ENCODE measurements at regions not wholly inside any gene's neighbourhood (a gene's known extent, or its start where the extent isn't known, plus 50 kb on each side); places are given as distances from the start of the nearest gene placed in this dataset.
"Not testable (repeated sequence)": the region's sequence is repeated elsewhere in the genome, so short reads cannot be mapped to it uniquely, and the experiment has no call there.

DNA sequence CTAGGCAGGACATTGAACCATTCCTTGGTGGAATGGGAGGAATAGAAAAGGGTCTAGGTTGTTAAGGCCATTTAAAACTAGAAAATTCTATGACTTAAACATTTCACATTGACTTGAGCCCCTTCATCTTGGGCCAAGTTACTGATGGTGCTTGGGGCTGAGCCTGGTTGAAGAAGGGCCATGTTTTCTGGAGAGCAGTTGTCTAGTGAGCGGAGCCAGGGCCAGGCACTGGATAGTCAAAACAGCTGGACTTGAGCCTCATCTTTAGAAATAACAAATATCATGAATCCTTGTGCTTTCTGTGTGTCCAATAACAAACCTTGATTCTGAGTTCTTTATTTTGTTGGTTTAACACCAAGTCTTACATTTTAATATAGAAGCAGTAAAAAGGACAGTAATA lies 134.6 kb upstream of the TCF21 start:
- DNase-seq (ENCODE audit: low spot score) = no peak

DNA sequence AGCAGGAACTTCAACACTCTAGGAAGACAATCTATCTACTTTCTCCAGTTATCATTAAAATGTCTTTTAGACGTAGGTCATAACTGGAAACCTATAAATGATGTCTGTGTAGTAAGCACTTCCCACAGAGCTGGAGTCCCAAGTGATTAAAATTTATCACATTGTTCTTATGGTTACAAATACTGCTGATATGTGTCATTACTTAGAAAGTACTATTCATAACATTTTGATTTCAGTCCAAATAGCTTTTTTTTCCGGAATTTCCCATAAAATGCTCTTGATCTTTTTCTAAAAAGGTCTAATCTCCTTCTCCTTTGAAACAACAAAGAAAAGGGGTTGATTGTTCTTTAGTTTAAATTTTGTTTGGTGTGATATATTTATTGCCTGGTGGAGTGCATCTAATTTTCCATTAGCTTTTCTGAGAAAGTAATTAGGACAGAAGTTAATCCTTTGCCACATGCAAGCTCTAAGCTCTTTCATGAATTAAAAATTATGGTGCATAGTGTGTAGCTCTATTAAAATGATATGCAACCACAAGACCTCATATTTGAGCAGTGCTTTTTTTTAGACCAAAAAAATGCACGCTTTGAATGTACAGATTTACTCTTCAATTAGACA lies 132.7 kb upstream of the TCF21 start:
- DNase-seq (ENCODE audit: low spot score) = no peak

DNA sequence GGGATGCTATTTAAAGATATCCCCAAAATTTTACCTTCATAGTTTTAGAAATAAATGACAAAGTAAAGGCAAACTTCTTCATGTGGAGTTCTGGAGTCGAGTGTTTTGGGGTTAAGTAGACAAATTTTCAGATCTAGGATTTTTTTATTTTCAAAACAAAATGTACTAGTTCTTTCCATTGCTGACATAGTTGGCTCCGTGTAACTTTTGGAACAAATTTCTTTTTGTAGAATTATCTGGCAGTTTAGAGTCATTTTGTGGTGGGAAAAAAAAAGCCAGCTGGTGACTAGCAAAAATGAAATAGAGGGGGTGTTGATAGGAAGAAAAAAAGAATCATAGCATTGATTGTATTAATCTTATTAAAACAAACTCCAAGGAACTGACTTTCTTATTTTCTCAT lies 131.6 kb upstream of the TCF21 start:
- no peak for DNase-seq (ENCODE audit: low spot score)

DNA sequence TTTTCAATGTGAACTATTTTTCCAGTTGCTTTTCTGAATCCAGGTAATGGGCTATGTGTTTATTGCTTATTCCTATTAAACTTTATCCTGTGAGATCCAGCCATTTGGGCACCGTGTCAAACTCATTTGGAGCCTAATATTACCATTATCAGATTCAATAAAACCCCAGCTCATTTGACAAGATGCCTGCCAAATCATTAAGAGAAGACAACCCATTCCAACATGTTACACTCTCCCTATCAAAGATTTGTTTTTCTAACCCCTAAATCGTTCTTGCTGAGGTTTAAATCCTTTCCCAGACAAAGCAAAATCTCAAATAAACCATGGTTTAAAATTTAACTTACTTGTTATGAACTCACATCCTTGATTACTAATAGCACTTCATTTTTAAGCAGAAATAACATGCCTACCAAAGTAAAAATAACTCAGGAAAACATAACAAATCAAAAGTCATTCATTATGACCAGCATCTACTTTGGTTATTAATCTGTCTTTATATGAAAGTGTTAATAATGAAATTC lies 130.0 kb upstream of the TCF21 start:
- DNase-seq (ENCODE audit: low spot score) = no peak

DNA sequence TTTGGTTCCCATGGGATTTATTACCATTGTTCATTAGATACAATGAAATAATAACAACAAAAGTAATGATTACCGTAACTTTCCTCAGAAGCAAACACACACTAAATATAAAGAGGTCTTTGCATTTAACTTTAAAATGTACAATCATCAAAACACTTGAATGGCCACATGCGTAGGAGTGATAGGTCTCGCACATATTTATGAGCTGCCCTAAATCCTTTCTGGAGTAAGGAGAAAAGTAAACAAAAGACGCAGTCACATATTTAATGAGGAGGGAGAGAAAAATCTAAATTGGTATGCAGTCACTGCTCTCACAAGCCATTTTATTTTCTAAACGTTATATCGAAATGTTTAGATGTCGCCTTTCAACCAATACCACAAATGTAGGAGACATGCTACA lies 129.4 kb upstream of the TCF21 start:
- DNase-seq (ENCODE audit: low spot score) = no peak

DNA sequence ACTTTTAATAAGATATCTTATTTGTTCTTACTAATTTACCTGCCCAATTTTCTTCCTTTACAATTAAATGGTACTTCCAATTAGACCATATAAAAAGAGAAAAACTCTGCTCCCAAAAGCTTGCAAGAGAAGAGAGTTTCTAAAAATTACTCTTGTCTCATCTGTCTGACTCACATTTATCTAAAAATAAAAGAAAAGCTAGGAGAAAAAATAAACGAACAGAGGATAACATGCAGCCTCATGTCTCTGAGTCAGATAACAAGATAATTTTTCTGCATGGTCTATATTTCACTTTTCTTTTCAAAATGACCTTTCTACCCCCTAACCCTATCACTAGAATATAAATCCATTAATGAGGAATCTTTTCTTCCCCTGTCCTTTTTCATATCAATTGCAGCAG lies 127.2 kb upstream of the TCF21 start:
- DNase-seq (ENCODE audit: low spot score) = no peak

DNA sequence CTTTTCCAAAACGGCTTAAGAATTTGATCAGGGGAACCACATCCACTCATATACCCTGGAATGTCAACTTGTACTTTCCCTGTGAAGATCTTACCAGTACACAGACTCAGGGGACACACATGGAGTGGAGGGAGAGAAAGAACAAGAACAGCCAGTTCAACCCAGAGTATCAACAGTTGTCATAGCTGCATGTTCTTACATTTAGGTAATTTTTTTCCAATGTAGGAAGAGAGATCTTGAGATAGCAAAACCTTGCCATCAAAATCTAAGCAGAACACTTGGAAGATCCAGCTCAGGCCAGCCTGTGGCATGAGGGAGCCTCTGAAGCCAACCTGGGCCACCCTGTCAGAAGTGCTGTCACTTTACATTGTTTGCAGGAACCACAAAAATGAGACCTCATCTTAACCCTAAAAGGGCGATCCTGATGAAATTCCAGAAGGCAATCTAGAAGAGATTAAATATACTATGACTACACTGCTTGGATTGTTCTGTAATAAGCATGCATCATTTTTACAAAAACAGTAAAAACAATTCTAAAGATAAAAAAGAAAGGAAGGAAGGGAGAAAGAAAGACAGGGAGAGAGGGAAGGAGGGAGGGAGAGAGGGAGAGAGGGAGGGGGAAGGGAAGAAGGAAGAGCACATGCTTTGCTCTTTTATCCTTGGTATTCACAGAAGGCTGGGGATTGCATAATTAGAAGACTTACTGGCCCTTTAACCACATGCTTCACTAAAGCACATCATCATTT lies 124.7 kb upstream of the TCF21 start:
- no peak for DNase-seq (ENCODE audit: low spot score)

DNA sequence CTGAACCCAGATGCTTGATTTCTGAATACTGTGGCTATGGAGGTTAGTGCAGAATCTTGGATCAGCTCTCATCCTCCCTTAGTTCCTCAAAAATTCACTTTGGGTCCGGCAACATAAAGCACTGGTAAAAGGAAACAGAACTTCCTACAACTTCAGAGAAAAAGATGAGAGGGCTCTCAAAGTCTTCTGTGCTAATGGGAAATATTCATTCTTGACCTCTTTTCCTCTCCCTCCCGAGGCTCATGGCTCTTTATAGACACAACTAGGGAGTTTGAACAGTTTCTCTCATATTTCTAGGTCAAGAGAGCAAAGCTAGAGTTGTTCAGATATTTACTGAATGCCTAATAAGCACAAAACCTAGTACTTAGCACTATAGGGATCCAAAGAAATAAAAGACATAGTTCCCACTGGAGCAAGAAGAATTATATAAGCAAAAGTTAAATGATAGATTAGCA lies 124.1 kb upstream of the TCF21 start:
- DNase-seq (ENCODE audit: low spot score) = no peak

DNA sequence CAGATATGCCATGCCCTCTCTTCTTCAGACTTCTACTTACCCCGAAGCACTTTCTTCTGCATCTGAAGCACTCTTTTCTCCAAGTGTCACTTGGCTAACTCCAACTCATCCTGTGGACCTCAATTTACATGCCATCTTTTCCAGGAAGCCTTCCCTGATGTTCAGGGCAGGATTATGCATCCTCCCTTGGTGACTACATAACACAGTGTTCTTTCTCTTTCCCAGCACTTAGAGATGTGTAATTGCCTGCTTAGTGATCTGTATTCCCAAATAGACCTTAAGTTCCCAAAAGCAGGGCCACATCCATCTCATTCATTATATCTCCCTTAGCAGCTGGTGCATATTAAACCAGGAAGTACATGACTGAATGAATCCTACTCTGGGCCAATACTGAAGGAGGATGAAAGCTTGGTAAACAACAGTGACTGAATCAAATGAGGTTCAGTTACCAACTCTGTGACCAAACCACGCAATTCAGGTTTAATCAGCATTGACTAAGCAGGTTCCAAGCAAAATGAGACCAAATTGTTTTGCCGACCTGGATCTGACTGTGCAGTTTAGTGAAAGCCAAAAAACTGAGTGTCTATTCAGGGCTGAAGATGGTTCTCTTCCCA lies 121.4 kb upstream of the TCF21 start:
- DNase-seq (ENCODE audit: low spot score) = no peak

DNA sequence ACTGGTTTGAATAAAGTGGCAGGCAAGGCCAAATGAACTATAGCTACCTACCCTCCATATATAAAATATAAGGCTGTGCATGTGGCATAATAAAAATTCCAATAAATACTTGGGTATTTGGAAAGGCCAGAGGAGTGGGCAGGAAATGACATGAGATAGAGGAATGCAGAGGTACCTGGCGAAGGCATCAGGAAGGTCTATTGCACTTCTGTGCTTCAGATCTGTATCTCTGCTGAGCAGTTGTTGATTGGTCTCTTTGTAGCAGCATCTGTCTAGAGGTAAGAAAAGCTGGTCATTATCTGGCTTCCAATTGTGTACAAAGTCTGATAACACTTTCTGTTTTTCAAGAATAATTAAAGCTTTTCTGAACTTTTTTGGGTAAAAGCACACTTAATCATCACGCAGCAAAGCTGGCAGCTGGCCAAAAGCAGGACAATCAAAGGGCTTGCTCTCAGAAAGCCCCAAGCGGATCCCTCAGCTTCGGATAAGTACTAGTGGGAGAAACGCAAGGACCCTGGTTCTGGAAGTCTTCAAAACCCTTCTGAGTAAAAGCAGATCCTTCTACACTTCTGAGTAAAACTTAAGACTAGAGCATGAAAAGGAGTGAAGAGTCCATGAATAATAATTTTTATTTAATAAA lies 120.1 kb upstream of the TCF21 start:
- DNase-seq (ENCODE audit: low spot score) = no peak

DNA sequence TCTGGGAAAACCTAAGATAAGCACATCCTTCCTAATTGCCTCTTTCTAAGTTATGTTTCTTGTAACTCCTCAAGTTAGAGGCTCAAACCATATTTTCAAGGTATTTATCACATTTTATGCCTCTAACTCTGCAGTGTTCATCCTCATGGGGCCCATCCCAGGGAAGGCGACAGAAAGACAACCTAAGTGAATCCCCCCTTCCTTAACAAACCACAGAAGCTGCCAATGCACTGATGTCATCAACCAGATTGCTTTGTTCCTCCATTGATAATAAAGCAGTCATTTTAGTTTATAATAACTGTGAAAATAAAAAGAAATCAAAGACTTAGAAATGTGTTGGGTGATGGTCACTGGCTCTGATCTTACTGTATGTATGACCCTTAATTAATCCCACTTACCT lies 119.5 kb upstream of the TCF21 start:
- DNase-seq (ENCODE audit: low spot score) = no peak

DNA sequence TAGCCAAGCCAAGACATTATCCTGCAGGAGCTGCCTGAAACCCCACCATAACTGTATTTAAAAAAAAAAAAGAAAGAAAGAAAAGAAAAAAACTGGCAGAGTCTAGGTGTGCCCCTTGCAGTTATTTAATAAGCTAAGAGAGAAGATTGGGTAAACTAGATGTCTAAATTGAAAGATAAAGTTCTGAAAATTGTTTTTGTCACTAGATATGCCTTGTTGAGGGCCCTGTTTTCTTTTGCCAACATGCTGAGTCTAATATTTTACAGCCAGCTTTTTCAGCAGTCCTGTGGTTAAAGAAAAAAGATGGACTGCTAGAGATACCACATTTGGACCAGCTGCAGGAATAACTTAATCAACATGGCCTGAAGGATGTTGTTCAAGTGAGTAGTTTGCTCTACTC lies 116.3 kb upstream of the TCF21 start:
- no peak for DNase-seq (ENCODE audit: low spot score)

DNA sequence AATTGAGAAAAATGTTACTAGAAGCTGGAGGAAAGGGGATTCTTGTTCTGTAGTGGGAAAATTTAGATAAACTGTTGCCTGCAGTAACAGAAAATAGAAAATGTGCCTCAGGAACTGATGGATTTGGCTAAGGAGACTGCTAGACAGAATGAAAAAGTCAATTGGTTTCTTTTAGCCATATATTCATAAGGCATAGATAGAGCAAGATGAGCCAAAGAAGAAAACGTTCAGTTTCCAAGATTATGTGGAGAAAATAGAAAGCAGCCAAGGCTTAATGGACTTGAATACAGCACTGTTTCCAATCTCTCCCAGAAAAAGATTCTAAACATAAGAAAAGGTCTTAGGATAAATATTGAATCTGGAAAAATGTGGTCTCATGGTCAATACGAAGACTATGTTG lies 115.1 kb upstream of the TCF21 start:
- no peak for DNase-seq (ENCODE audit: low spot score)

DNA sequence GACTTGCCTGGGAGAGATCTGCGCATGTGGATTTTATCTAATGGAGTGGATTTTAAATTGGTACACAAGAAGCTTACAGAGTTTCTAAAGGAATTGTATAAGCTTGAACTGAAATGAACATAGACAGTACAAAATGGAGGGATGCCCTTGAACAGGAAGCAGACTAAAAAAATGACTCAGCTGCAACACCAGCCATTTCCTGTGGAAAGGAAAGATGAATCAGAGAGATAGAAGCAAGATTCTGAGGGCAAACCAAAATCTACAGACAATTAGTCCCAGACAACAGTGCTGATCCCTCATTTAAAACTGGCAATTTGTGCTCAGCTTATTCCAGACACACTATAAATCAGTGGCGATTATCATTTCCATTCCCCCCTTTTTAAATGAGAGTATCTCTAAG lies 114.6 kb upstream of the TCF21 start:
- no peak for DNase-seq (ENCODE audit: low spot score)

DNA sequence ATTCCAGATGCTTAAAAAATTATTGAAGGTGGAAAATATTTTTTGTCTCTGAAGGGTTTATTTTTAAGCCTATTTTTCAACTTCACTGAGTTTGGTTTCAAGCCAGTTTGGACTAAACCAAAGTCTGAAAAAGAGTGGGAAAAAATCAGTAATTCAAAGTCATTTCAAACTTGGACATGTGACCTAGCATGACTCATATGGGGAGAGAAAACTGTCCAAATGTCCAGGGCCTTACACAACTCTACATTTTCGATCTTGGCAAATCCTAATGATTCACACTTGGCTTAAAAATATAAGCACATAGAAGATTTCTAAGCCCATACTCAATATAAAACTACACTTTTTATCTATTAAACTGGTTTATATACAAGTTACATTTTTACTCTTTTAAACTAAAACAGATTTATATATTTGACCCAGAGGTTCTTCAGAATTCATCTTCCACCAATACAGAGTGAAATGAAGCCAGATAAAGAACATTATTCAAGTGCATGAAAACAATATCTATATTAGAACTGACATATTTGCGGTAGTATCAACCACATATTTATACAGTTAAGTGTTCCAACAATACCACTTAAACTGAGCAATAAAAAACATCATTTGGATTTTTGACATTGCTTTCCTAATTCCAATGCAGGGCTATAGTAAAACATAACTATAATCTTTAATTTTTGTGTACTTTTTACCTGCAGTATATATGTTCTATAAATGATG lies 110.3 kb upstream of the TCF21 start:
- DNase-seq (ENCODE audit: low spot score) = no peak

DNA sequence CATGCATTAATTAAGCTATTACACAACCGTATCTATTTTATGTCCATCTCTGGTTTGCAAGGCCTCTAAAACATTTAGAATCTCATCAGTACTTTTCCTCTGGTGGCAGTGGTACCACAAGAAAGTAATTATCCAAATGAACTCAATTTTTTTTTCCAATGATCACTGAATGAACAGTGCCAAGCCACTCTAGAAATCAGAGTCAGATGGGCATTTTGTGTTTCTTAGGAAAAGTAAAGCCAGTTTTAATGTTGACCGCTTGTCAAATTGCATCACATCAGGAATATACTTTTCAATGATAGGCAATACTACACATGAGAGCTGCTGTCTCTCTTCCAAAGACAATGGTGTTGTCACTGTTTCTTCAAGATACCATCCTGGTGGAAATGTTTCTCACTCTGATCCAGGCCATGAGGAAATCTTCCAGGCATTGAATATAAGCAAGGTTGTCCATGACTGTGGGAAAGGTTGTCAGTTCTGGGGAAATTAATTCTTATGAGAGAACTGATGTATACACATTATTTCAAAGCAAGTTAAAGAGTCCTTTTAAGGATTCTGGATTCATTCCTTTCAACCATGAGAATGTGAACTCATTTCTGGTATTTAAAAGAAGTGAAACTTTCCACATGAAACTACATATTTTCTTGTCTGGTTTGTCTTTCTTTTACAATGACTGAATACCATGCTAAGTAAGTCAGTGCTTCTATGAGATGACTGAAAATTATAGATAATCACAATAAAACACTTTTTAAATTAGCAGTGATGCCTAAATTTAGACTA lies 108.8 kb upstream of the TCF21 start:
- no peak for DNase-seq (ENCODE audit: low spot score)

DNA sequence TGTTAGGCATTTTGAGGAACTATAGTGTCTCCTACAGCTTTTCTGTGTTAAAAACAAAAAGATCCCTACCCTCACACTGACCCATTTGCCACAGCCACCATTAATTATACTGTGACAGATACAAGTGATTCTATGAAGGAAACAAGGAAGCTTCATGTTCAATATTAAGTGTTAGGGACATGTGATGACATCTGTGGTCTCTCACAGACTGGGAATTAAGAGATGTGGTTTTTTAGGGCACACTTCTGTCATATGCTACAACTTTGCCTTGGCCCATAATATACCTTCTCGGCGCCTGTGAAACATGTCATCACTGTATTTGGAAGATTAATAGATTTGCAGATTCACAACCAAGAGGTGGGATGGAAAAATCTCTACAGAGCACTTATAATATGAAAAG lies 102.9 kb upstream of the TCF21 start:
- DNase-seq (ENCODE audit: low spot score) = no peak

DNA sequence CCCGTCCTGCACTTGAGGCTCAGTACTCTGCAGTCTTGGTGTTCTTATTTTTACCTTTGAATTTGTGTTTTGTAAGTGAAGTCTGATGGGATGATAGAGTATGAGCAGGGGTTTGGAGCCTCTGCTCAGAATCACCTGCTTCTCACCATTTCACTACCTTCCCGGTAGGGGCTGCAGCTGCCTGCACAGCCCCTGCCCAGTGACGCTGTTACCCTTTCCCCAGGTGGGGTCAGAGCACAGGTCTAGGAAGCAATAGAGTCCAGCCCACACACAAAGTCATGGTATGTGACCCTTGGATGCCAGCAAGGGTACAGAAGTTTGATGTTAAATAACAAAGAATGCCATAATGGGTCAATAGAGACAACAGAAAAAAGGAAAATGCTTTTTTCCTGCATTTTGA lies 101.8 kb upstream of the TCF21 start:
- no peak for DNase-seq (ENCODE audit: low spot score)

DNA sequence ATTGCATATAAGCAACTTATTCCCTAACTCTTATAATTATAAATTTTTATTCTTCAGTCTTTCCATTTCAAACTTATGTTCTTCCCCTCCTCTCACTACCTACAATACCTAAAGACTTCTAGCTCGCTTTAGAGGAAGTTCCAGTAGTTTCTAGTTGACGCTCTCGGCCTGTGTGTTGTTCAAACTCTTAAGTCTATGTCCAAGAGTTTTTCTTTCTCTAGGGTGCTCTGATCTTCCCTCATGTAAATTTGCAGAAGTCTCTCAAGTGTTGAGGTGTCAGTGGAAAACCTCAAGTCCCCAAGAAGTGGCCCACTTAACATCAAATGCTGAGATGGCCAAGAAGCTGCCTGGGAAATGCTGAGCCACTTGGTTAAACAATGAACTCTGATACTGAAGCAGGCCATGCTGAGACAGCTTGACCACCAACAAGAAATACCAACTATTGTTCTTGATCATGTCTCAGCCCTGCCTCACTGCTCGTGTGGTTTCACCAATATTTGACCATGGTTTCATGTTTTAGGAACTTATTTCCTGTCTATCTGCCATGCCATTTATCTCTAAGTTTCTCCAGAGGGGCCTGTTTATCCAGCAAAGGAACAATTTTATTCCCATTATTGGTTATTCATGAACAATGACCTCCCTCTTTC lies 100.9 kb upstream of the TCF21 start:
- DNase-seq (ENCODE audit: low spot score) = no peak

DNA sequence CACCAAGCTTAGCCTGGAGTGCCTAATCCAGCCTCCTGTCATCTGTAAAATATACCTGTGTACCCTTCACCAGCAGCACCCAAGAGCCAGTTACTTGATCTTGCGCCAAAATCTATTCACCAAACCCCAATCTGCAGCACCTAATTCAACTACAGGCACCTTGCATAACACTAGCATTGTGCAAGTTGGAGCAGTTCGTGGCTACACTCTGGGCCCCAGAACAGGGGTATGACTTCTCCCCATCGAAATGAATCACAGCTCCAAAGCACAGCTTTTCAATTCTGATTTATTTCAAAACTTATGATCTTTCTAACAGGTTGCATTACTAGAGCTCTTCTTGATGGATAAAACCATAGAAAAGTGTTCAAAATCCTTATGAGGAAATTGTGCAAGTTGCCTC lies 100.4 kb upstream of the TCF21 start:
- DNase-seq (ENCODE audit: low spot score) = no peak

DNA sequence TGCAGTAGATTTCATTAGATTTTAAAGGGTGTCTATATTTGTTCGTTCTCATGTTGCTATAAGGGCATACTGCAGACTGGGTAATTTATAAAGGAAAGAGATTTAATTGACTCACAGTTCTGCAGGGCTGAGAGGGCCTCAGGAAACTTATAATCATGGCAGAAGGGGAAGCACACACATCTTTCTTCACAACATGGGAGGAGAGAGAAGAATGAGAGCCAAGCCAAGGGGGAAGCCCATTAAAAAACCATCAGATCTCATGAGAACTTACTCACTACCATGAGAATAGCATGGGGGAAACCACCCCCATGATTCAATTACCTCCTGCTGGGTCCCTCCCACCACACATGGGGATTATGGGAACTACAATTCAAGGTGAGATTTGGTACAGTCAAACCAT lies 99.5 kb upstream of the TCF21 start:
- not testable (repeated sequence) for DNase-seq (ENCODE audit: low spot score)

Data from hematopoietic multipotent progenitor cell treated with erythropoietin and hydrocortisone succinate and interleukin-3 and kit ligand, for 15 days (in vitro differentiated cells).